Renal cortex interstitium (tissue), 11 donors: ENCODE measurements at regions not wholly inside any gene's neighbourhood (a gene's known extent, or its start where the extent isn't known, plus 50 kb on each side); places are given as distances from the start of the nearest gene placed in this dataset.

Experiments used
- DNase-seq, 11 donors: peaks; one replicate each; pipeline ENCODE4 v3.0.0-alpha.2; 2013; ENCODE audit warnings: low read depth in 9 of 11, low spot score in 4 of 11; ENCODE audit errors: extremely low read depth in 1 of 11

GRCh38 chr18:8938817-8939216 lies 163.7 kb upstream of the NDUFV2 start:
- DNase-seq: no peak

DNA sequence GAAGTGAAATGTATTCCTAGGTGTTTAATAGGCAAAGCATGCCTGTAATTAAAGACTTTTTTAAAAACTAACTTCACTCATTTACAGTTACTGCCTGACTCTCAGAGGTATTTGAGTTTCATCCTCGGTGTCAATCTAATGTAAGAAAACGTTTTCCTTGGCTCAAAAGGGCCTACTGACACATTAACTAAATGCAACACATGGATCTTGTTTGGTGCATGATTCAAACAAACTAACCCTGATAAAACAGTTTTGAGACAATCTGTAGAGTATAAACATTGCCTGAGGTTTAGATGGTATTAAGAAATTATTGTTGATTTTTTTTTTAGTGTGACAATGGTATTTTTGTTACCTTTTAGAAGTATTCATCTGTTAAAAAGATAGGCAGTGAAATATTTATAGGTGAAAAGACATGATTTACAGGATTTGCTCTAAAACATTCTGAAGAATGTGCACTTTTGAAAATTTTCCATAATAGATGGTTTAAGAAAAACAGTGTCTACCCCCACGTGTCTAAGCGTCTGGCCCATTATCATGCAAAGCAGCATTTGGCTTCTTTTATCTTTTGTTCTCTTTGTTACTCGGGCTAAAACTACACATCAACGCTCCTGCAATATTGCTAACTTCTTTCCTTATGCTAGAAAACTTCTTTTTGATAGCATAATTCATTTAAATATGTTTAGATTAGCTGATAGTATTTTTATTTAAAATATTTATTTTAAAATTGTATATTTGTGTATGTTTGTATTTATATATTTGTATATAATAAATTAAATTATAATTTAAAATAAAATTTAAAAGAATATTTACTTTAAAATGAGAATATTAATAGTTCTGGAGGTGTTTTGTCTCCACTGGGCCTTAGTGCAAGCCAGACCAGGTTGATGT lies 160.2 kb upstream of the NDUFV2 start:
- no peak for DNase-seq

DNA sequence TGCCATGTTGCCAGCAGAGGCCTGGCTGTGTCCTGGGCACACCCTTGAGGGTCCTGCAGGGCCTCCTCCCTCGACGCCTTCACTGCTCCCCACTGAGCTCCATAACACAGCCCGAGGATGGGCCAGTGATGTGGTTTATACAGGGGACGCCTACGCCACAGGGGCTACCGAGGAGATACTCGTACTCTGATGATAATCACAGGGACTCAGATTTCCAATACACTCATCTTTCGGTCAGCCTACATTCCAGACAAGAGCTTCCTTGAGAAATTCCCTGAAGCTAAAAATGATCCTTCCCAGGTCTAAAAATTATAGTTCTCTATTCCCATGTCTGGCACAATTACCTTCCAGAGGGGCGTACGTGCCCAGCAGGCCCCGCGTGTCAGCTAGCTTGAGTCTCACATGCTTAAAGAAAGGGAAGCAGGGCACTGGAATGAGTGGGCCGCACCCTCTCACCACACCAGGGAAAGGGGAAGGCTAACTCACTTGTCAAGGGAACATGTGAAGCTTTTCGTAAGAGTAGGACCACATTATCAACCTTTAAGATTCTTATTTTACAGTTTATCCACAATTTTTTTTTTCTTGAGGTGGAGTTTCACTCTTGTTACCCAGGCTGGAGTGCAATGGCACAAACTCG lies 159.5 kb upstream of the NDUFV2 start:
- no peak for DNase-seq

GRCh38 chr18:8943900-8944870 lies 158.3 kb upstream of the NDUFV2 start:
- no peak for DNase-seq

GRCh38 chr18:8944871-8945245 lies 157.6 kb upstream of the NDUFV2 start:
- no peak for DNase-seq

DNA sequence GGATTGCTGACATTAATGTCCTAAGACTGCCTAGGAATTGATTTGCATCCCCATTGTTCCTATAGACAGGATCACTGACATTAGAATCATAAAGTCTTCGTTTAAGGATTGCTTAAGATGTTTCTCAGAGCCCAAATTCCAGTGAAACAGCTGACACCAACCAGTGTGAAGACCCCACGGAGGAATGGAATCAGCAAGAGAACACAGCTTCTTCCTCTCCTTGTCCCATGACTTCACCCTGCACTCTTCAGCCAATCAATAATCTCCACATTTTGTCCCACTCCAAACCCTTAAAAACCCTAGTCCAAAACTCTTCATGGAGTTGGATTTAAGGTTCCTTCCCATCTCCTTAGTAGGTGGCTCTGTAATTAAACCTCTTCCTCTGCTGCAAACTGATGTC lies 157.0 kb upstream of the NDUFV2 start:
- no peak for DNase-seq

DNA sequence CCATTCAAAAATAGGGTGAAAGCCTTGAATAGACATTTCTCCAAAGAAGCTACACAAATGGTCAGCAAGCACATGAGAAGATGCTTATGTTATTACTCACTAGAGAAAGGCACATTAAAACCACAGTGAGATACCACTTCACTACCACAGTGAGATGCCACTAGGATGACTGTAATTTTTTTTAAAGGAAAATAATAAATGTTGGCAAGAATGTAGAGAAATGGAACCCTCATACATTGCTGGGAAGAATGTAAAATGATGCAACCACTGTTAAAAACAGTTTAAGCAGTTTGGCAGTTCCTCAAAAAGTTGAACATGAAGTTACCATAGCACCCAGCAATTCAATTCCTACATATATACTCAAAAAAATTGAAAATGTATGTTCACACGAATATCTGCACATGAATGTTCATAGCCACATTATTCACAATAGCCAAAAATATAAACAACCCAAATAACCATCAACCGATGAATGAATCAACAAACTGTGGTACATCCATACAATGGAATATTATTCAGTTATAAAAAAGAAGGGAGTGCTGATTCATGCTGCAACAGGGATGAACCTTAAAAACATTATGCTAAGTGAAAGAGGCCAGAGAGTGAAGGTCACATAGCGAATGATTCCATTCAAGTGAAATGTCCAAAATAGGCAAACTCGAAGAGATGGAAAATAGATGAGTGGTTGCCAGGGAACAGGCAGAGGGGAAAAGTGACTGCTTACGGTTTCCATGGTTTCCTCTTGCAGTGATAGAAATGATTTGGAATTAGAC lies 156.2 kb upstream of the NDUFV2 start:
- no peak for DNase-seq

DNA sequence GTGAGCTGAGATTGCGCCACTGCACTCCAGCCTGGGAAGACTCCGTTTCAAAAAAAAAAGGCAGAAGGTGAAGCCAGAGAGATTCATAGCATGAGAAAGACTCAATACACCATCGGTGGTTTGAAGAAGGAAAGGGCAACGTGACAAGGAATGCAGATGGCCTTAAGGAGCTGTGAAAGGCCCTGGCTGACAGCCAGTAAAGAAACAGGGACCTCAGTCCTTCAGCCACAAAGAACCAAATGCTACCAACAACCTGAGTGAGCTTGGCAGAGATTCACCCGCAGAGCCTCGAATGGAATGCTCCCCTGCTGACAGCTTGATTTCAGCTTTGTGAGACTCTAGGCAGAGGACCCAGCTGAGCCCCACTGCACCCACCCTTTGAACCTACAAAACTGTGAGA lies 154.9 kb upstream of the NDUFV2 start:
- DNase-seq: no peak

- DNase-seq: no peak
These were observed 154.5 kb upstream of the NDUFV2 start for GRCh38 chr18:8948011-8948410.

DNA sequence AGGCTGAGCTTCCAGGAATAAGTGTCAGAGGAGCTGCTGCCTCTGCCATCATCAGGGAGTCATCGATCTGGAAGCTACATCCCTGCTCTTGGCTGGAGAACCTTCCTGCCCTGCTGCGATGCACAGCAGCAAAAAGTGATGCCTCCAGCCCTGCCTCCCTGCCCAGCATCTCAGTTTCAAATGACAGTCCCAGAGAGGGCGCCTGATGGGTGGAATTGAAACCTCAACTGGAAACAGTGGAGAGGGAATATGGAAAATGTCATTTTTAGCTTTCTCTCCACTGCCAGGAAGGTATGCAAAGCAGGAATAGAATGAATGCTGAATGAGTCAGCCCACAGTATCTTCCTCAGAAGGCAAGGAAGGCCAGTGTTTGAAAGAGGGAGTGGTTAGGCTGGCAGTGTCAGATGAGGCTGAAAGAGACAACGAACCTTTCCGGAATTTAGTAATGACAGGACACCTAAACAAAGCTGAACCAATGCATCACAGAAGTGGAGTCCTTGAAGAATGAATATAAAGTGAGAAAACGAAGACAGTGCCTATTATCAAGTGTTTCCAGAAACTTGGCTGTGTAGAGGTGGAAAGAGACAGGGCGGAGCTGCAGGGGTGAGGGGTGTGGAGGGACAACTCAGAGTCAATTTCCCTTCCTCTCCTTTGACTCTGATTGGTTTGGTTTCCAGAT lies 153.9 kb upstream of the NDUFV2 start:
- DNase-seq: no peak

- no peak for DNase-seq
These were observed 153.3 kb upstream of the NDUFV2 start for GRCh38 chr18:8949206-8949605.

DNA sequence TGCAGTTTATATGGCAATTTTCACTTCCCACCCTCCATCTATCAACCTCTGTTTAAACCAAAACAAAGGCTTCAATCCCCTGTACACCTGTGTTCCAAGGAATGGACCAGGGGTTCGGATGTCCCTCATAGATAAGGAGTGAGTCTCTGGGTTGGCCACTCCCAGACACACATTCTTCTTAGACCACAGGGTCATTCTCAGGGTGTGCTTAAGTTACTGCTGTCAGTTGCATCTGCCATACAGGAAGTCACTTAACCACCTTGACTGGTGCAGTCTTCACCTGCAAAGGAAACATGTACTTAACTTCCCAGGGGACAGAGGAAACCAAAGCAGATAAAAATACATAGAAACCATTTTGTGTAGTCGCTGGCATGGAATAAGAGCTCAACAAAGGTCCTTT lies 151.0 kb upstream of the NDUFV2 start:
- DNase-seq: no peak

DNA sequence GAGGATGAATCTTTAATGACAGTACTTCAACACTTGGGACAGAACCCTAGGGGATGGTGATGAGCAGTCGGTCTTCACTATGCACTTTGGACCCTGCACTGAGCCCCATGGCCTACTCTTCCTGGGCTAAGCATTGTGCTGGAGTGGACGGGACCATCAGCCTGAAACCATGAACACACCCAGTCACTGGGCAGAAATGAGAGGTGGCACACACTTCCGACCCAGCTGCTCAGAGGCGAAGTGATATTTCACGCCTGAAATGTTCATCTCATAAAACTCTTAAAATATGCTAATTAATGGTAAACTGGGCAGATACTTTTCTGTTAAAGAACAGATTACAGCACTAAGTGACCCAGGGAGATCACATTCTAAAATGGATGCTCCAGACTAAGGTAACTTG lies 150.3 kb upstream of the NDUFV2 start:
- DNase-seq: no peak

DNA sequence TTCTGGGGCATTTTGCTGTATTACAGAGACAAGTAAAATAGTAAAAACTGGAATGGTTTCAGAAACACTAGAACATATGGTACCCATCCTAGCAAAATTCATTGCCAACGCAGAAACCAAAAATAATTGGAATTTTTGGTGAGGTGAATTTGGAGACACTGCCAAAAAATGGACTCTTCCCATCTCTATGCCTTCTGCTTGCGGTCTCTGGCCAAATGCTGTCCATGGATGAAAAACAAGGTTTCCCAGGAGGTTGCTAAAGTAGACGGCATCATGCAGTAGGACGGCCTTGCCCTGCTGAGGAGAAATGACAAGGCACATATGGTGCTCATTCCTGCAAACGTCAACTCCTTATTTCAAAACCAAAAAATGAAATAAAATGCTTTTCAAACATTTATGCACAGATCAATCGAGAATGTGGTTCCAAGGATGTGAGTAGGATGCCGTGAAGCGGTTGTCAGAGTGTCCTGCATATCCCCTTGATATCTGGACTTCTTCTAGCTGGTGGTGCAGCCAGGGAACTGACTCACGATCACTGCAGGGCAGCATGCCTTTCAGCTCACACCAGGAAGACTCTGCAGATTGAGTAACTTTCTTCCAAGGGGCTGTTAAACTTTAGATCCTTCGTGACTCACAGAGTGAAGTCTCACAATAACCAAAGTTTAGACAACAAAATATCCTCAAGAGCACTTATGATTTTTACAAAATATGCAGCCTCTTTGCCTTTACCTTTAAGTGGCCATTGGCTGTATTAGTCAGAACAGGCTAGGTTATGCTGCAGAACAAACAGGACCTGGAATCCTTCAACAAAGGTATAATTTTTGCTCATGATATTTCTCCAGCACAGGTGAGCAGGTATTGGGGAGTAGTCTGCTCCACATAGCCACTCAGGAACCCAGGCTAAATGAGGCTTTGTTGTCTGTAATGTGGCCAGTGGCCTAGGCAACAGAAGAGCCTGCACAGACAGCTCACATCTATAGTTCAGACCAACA lies 149.4 kb upstream of the NDUFV2 start:
- no peak for DNase-seq

GRCh38 chr18:8957731-8958130 lies 144.8 kb upstream of the NDUFV2 start:
- no peak for DNase-seq

- DNase-seq: no peak
These were observed 143.8 kb upstream of the NDUFV2 start for GRCh38 chr18:8958660-8959059.

DNA sequence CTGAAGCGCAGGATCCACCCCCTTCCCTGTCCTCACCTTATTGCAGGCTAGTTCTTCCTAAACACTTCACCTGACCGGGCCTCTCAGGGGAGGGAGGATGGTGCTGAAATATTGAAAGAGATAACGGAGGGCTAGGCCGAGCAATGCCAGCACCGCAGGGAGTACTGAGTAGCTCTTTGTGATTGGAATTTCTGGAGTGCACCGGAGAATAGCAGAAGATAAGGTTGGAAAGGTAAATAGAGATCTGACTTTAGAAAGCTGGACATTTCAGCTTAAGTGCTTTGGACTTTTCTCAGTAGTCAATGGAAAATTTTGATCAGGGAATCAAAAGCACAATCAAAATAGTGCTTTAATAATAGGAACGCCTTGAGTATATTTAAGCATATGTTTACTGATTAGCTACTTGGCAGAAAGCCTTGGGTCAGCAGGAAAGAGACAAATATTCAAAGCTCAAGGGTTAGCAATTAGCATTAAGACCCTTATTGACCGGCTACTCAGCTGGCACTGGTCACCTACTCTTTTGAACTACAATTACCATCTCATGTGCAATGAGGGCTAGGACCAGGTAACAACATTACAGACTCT lies 142.9 kb upstream of the NDUFV2 start:
- no peak for DNase-seq
